ENCODE measurements at regions not wholly inside any gene's neighbourhood (a gene's known extent, or its start where the extent isn't known, plus 50 kb on each side); places are given as distances from the start of the nearest gene placed in this dataset.

DNA sequence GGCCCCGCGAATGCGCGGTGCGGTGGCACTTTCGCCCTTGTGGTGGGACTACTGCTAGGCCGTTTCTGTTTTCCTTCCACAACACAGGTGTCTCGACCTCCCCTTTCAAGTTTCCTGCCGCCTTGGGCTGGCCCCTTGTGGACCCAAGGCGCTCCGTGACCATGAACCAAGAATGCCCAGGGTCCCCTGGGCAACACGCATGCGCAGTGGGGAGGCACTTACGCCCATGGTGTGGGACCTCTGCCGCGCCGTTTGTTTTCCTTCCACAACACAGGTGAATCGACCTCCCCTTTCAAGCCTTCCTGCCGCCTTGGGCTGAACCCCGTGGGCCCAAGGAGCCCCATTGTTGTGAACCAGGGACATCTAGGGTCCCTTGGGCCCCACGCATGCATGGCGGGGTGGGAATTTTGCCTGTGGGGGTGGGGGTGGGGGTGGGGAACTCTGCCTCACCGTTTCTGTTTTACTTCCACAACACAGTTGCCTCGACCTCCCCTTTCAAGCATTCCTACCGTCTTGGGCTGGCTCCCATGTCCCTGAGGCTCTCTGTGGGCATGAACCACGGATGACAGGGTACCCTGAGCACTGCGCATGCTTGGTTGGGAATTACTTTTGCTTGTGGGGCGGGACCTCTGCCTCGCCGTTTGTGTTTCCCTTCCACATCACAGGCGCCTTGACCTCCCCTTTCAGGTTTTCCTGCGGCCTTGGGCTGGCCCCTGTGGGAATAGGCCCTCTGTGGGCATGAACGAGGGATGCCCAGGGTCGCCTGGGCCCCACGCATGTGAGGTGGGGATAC, 355.1 kb downstream of the ALG10 start:
- no peak for TF ChIP-seq POLR2A (IDR thresholded peaks at IDR 0.05)
- TF ChIP-seq, protein P1, sequence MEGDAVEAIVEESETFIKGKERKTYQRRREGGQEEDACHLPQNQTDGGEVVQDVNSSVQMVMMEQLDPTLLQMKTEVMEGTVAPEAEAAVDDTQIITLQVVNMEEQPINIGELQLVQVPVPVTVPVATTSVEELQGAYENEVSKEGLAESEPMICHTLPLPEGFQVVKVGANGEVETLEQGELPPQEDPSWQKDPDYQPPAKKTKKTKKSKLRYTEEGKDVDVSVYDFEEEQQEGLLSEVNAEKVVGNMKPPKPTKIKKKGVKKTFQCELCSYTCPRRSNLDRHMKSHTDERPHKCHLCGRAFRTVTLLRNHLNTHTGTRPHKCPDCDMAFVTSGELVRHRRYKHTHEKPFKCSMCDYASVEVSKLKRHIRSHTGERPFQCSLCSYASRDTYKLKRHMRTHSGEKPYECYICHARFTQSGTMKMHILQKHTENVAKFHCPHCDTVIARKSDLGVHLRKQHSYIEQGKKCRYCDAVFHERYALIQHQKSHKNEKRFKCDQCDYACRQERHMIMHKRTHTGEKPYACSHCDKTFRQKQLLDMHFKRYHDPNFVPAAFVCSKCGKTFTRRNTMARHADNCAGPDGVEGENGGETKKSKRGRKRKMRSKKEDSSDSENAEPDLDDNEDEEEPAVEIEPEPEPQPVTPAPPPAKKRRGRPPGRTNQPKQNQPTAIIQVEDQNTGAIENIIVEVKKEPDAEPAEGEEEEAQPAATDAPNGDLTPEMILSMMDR (IDR thresholded peaks at IDR 0.05) = no peak
